ENCODE measurements at regions not wholly inside any gene's neighbourhood (a gene's known extent, or its start where the extent isn't known, plus 50 kb on each side); places are given as distances from the start of the nearest gene placed in this dataset.

DNA sequence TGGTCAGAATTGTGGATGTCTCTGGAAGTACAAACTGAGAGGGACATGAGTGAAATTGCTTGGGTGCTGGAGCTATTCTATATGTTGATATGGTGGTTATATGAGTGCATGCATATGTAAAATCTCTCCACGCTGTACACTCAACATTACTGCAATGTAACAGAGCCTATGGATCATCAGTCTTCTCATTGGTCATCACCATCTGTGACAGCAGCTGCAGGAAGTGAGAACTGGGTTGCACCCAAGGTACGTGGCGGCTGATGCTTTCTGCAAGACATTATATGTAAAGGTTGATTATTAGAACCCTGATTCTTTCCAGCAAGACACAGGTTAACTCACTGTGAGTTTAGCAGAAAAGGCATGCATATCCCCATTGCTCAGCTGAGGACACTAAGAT lies 387.1 kb downstream of the OMA1 start:
- Histone ChIP-seq H3K4me3 (ENCODE audit: low read depth, low read length) (no peak overlapping the region), H3K9ac (ENCODE audit: low read length) (no peak overlapping the region), H3K27me3 (ENCODE audit: control insufficient read depth, insufficient read depth, low read length) (no peaks in the 10 kb centered on the region), H3K36me3 (ENCODE audit: control insufficient read depth, insufficient read depth, low read length) (no peaks in the 10 kb centered on the region), H3K9me3 (ENCODE audit: control insufficient read depth, insufficient read depth, low read depth, low read length) (no peaks in the 10 kb centered on the region), H3K4me1 (ENCODE audit: control insufficient read depth, insufficient read depth, low read length) (peaks cover 31% of the 10 kb centered on the region), H3K27ac (ENCODE audit: low read depth, low read length) (no peak overlapping the region)

DNA sequence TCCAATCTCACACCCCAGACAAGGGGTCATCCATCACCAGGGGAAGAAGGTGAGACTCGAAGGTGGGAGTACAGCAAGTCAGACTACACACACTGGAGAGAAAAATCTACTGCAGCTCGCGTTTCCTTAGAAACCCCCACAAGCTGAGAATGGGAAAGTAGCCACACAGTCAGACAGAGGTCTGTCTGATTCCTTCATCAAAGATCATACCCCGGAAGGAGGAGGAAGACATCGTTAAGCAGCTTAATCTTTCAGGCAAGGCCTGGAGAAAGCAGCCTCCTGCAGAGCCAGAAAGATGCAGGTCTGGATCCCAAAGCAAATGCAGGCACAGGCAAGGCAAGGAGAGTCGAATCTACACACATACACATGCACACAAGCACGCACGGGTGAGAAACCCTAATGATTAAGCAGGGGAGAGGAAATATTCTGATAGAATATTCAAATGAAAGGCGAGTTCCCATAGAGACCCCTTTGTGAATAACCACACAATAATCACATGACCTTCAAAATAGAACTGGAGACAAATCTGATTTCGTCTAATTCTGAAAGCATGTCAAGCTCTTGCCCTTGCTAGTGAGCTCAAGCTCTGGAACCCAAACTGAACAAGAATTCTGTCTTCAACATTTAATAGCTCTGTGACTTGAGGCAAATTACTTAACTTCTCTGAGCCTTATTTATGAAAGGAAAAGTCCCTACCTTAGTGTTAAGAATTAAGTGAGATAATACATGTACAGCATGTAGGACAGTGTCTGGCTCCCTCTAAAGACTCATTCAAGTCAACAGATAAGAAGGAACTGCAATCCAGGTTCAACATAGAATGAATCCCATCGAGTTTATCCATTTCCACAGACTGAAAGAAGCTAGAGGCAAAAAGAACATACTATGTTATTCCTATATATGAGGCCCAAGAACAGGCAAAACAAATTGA lies 387.8 kb downstream of the OMA1 start:
- H3K36me3 ChIP-seq (ENCODE audit: control insufficient read depth, insufficient read depth, low read length), result no peaks in the 10 kb centered on the region
- no peaks in the 10 kb centered on the region for H3K27me3 ChIP-seq (ENCODE audit: control insufficient read depth, insufficient read depth, low read length)
- H3K9ac ChIP-seq (ENCODE audit: low read length), result no peak overlapping the region
- no peak overlapping the region for H3K27ac ChIP-seq (ENCODE audit: low read depth, low read length)
- H3K4me1 ChIP-seq (ENCODE audit: control insufficient read depth, insufficient read depth, low read length), result peaks cover 31% of the 10 kb centered on the region
- H3K9me3 ChIP-seq (ENCODE audit: control insufficient read depth, insufficient read depth, low read depth, low read length), result no peaks in the 10 kb centered on the region
- H3K4me3 ChIP-seq (ENCODE audit: low read depth, low read length), result no peak overlapping the region

DNA sequence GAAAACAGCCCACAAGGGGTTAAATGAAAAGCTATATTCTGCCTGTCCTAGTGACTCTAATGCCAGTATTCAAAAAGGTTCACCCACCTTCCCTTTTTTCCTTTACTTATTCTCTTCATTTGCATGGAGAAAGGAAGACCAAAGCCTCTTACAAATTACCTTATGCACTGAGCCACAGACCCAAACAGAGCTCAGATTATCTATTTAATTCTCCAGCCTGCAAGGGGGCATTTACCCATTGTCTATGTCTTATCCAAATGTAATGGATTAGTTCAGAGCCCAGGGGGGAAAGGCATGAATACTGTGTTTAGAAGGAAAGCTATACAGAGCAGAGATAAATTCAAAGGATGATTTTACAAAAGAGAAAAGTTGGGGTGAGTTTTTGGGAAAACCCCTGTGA lies 388.5 kb downstream of the OMA1 start:
- H3K27ac ChIP-seq (ENCODE audit: low read depth, low read length), result no peak overlapping the region
- H3K27me3 ChIP-seq (ENCODE audit: control insufficient read depth, insufficient read depth, low read length), result no peaks in the 10 kb centered on the region
- peaks cover 31% of the 10 kb centered on the region for H3K4me1 ChIP-seq (ENCODE audit: control insufficient read depth, insufficient read depth, low read length)
- H3K36me3 ChIP-seq (ENCODE audit: control insufficient read depth, insufficient read depth, low read length), result no peaks in the 10 kb centered on the region
- H3K9me3 ChIP-seq (ENCODE audit: control insufficient read depth, insufficient read depth, low read depth, low read length), result no peaks in the 10 kb centered on the region
- H3K9ac ChIP-seq (ENCODE audit: low read length), result no peak overlapping the region
- no peak overlapping the region for H3K4me3 ChIP-seq (ENCODE audit: low read depth, low read length)

DNA sequence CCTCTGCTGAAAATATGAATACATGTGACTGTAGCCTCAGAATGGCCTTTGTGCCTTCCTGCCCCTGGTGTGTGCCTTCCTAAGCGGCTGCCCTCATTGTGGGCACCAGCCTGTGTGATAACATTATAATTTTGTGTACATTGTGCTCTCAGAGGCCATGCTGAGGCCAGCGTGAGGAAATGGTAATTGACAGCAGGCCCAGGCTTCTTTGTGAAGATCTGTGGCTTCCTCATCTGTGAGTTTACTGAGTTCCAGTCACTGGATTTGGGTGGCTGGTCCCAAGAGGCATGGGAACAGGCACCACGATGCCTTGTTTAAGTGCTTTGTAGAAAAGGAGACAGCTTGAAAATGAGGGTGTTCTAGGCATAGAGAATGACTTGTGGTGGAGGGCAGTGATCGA lies 389.3 kb downstream of the OMA1 start:
- peaks cover 27% of the 10 kb centered on the region for H3K4me1 ChIP-seq (ENCODE audit: control insufficient read depth, insufficient read depth, low read length)
- H3K27ac ChIP-seq (ENCODE audit: low read depth, low read length), result no peak overlapping the region
- H3K9me3 ChIP-seq (ENCODE audit: control insufficient read depth, insufficient read depth, low read depth, low read length), result no peaks in the 10 kb centered on the region
- H3K9ac ChIP-seq (ENCODE audit: low read length), result no peak overlapping the region
- no peaks in the 10 kb centered on the region for H3K36me3 ChIP-seq (ENCODE audit: control insufficient read depth, insufficient read depth, low read length)
- no peak overlapping the region for H3K4me3 ChIP-seq (ENCODE audit: low read depth, low read length)
- no peaks in the 10 kb centered on the region for H3K27me3 ChIP-seq (ENCODE audit: control insufficient read depth, insufficient read depth, low read length)

DNA sequence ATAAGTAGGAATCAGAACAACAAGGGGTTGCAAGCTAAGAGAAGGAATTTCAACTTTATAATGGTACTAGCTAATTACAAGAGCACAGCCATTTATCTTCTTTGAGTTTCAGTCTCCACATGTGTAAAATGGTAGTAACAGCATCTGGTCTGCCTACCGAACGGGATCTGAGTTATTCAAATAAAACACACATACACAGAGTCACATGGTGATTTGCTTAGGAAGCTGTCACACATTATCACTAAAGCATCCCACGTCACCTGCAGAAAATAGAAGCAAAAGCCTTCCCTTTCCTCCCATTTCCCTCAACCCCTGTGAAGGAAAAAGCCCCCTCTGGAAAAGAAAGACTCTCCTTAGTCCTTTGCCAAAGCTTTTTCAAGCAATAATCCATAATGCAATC lies 389.7 kb downstream of the OMA1 start:
- Histone ChIP-seq H3K36me3 (ENCODE audit: control insufficient read depth, insufficient read depth, low read length) (no peaks in the 10 kb centered on the region), H3K4me3 (ENCODE audit: low read depth, low read length) (no peak overlapping the region), H3K27ac (ENCODE audit: low read depth, low read length) (no peak overlapping the region), H3K4me1 (ENCODE audit: control insufficient read depth, insufficient read depth, low read length) (peaks cover 27% of the 10 kb centered on the region), H3K9ac (ENCODE audit: low read length) (no peak overlapping the region), H3K9me3 (ENCODE audit: control insufficient read depth, insufficient read depth, low read depth, low read length) (no peaks in the 10 kb centered on the region), H3K27me3 (ENCODE audit: control insufficient read depth, insufficient read depth, low read length) (no peaks in the 10 kb centered on the region)

DNA sequence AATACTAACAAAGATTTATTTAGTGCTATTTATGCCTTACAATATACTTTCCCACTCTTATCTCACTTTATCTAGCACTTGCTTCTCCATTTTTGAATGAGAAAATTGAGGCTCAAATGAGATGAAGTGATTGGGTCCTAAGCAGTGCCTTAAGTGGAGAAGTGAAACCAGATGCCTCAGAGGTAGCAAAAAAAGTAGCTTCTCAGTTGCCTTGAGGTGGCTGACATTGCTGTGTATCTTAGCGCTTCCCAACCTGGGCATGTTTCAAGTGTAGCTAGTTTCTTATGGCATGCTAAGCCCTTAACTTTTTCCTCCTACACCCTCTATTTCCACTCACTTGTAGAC lies 390.4 kb downstream of the OMA1 start:
- no peak overlapping the region for H3K4me3 ChIP-seq (ENCODE audit: low read depth, low read length)
- peaks cover 27% of the 10 kb centered on the region for H3K4me1 ChIP-seq (ENCODE audit: control insufficient read depth, insufficient read depth, low read length)
- no peaks in the 10 kb centered on the region for H3K9me3 ChIP-seq (ENCODE audit: control insufficient read depth, insufficient read depth, low read depth, low read length)
- H3K9ac ChIP-seq (ENCODE audit: low read length), result no peak overlapping the region
- no peak overlapping the region for H3K27ac ChIP-seq (ENCODE audit: low read depth, low read length)
- no peaks in the 10 kb centered on the region for H3K36me3 ChIP-seq (ENCODE audit: control insufficient read depth, insufficient read depth, low read length)
- H3K27me3 ChIP-seq (ENCODE audit: control insufficient read depth, insufficient read depth, low read length), result no peaks in the 10 kb centered on the region

DNA sequence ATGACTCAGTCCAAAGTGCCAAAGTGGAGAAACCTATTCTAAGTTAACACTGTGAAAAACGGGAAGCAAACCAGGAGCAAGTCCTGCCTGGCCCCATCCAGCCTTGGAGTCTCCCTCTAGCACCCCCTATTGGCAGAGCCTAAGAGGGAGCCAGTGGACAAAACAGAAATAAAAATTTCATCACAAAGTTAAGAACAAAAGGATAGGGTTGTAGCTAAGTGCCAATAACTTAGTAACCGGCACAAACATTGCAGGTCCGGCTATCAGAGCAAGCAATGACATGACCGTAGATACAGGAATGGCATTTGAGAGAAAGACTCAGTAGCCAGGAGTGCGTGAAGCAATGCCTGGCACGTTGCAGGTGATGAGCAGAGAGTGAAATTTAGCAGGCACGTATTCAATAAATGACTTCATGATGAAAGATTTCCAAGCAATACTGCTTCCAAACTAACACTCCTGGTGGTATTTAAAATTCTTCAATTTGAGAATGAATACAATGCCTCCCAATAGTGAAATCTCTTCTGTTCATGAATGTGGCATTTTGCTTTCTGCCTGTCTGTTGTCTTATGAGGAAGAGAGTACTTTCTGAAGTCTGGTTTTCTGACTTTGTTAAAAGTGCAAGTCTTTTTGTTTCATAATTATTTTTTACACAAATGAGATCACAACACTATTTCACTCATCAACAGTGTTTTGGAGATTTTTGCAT lies 391.0 kb downstream of the OMA1 start:
- no peaks in the 10 kb centered on the region for H3K9me3 ChIP-seq (ENCODE audit: control insufficient read depth, insufficient read depth, low read depth, low read length)
- H3K4me1 ChIP-seq (ENCODE audit: control insufficient read depth, insufficient read depth, low read length), result peaks cover 23% of the 10 kb centered on the region
- no peaks in the 10 kb centered on the region for H3K27me3 ChIP-seq (ENCODE audit: control insufficient read depth, insufficient read depth, low read length)
- no peak overlapping the region for H3K9ac ChIP-seq (ENCODE audit: low read length)
- H3K36me3 ChIP-seq (ENCODE audit: control insufficient read depth, insufficient read depth, low read length), result no peaks in the 10 kb centered on the region
- H3K27ac ChIP-seq (ENCODE audit: low read depth, low read length), result no peak overlapping the region
- no peak overlapping the region for H3K4me3 ChIP-seq (ENCODE audit: low read depth, low read length)

DNA sequence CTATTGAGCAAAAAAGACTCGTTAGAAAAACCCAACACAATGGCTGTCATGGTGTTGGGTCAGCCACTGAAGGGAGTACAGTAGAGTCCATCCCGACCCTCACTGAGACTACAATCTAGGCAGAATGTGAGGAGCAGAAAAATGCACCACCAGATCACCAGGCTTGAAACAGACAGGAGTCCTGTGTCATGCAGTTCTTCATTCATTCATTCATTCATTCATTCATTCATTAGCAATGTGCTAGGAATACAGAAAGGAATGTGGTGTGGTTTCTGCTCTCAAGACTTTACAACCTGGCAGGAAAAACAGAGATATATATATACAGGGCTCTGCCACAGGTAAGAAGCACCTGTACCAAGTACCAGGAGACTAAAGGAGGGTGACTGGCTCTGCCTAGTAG lies 392.3 kb downstream of the OMA1 start:
- no peak overlapping the region for H3K4me3 ChIP-seq (ENCODE audit: low read depth, low read length)
- no peaks in the 10 kb centered on the region for H3K9me3 ChIP-seq (ENCODE audit: control insufficient read depth, insufficient read depth, low read depth, low read length)
- no peaks in the 10 kb centered on the region for H3K36me3 ChIP-seq (ENCODE audit: control insufficient read depth, insufficient read depth, low read length)
- H3K9ac ChIP-seq (ENCODE audit: low read length), result no peak overlapping the region
- no peak overlapping the region for H3K27ac ChIP-seq (ENCODE audit: low read depth, low read length)
- H3K27me3 ChIP-seq (ENCODE audit: control insufficient read depth, insufficient read depth, low read length), result no peaks in the 10 kb centered on the region
- H3K4me1 ChIP-seq (ENCODE audit: control insufficient read depth, insufficient read depth, low read length), result peaks cover 23% of the 10 kb centered on the region

DNA sequence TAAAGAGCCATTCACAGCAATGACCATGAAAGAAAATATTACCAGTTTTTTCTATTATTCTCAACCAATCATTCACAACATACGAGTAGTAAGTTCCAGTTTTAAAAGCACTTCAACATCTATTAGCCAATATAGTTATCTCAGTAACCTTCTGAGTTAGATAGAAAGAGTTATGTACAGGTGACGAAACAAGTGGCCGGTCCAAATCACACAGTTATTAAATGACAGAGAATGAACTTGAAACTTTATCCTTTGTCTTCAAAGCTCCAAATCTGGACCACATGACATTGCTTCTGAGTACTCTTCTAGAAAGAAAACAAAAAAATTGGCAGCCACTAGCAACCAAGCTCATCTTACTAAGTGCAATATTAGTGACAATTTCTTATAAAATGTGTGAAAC lies 393.8 kb downstream of the OMA1 start:
- H3K9ac ChIP-seq (ENCODE audit: low read length), result no peak overlapping the region
- H3K4me3 ChIP-seq (ENCODE audit: low read depth, low read length), result no peak overlapping the region
- no peaks in the 10 kb centered on the region for H3K9me3 ChIP-seq (ENCODE audit: control insufficient read depth, insufficient read depth, low read depth, low read length)
- H3K4me1 ChIP-seq (ENCODE audit: control insufficient read depth, insufficient read depth, low read length), result peaks cover 12% of the 10 kb centered on the region
- no peaks in the 10 kb centered on the region for H3K27me3 ChIP-seq (ENCODE audit: control insufficient read depth, insufficient read depth, low read length)
- no peaks in the 10 kb centered on the region for H3K36me3 ChIP-seq (ENCODE audit: control insufficient read depth, insufficient read depth, low read length)
- no peak overlapping the region for H3K27ac ChIP-seq (ENCODE audit: low read depth, low read length)

DNA sequence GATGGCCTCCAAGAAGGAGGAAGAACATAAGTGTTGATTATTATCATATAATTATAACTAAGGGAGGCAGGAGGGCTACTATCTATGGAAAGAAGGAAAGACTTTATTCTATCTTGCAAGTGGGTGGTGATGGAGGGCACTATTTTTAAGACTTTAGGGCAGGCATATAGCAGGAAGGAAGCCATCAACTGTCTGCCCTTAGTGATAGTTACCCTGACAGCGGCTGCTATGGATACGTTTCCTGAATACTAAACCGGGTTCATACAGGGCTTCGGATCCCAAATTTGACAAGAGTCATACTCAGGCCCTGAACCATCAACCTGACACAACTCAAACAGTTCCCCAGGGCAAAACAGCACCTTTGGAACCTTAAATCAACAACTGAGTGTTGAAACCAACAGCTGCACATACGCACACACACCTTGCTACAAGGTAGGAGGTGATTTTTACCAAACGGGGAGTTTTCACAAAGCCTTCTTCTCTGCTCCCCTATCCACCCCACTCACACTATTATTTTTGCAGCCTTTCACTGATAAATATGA lies 397.2 kb downstream of the OMA1 start:
- no peaks in the 10 kb centered on the region for H3K36me3 ChIP-seq (ENCODE audit: control insufficient read depth, insufficient read depth, low read length)
- H3K9me3 ChIP-seq (ENCODE audit: control insufficient read depth, insufficient read depth, low read depth, low read length), result no peaks in the 10 kb centered on the region
- no peaks in the 10 kb centered on the region for H3K4me1 ChIP-seq (ENCODE audit: control insufficient read depth, insufficient read depth, low read length)
- no peak overlapping the region for H3K9ac ChIP-seq (ENCODE audit: low read length)
- H3K4me3 ChIP-seq (ENCODE audit: low read depth, low read length), result no peak overlapping the region
- H3K27me3 ChIP-seq (ENCODE audit: control insufficient read depth, insufficient read depth, low read length), result no peaks in the 10 kb centered on the region
- no peak overlapping the region for H3K27ac ChIP-seq (ENCODE audit: low read depth, low read length)

DNA sequence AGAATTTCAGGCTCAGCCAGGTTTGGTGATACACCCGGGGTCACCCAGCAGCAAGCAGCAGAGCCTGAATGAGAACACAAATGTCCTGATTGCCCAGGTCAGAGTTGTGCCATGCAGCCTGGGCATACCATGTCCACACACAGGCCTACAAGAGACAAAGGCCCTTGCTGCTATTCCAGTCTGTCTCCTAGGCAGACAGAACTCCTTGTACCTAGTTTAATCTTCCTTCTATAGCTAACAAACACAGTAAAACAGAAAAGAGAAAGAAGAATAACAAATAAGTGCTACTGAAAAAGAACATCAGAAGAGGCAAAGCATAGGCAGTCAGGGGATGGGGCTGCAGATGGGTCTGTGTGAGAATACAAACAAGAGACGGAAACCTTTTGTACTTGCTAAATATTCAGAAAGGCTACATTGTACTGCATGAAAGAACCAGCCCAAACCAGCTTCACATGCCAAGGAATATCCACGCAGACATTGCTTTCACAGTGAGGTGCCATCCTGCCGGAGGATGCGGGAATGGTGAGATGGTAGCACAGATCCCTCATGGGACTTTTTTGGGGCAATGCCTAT lies 401.7 kb downstream of the OMA1 start:
- Histone ChIP-seq H3K9ac (ENCODE audit: low read length) (no peak overlapping the region), H3K4me1 (ENCODE audit: control insufficient read depth, insufficient read depth, low read length) (no peaks in the 10 kb centered on the region), H3K27me3 (ENCODE audit: control insufficient read depth, insufficient read depth, low read length) (no peaks in the 10 kb centered on the region), H3K4me3 (ENCODE audit: low read depth, low read length) (no peak overlapping the region), H3K9me3 (ENCODE audit: control insufficient read depth, insufficient read depth, low read depth, low read length) (no peaks in the 10 kb centered on the region), H3K36me3 (ENCODE audit: control insufficient read depth, insufficient read depth, low read length) (no peaks in the 10 kb centered on the region), H3K27ac (ENCODE audit: low read depth, low read length) (no peak overlapping the region)

Data from HUES6 (cell line).